LNCaP clone FGC (cell line): ENCODE measurements at regions not wholly inside any gene's neighbourhood (a gene's known extent, or its start where the extent isn't known, plus 50 kb on each side); places are given as distances from the start of the nearest gene placed in this dataset.
"Not testable (repeated sequence)": the region's sequence is repeated elsewhere in the genome, so short reads cannot be mapped to it uniquely, and the experiment has no call there.

Experiments
- DNase-seq: peaks from one replicate; pipeline ENCODE4 v3.0.0-alpha.2; 2011; ENCODE audit warnings: low read depth
- H3K4me3 ChIP-seq: 2 replicates; pipeline ENCODE4 v1.5.1; 2011; ENCODE audit warnings: mild to moderate bottlenecking, low read depth, low read length, control low read depth
- CTCF ChIP-seq: IDR thresholded peaks from 2 replicates; pipeline ENCODE4 v1.5.1; 2012; ENCODE audit warnings: mild to moderate bottlenecking; ENCODE audit not compliant: control insufficient read depth, insufficient read depth; ENCODE audit errors: extremely low read depth

- no peak overlapping the region for H3K4me3 ChIP-seq
- no peak for DNase-seq
- TF ChIP-seq CTCF = no peak
Measured at GRCh38 chr12:114073076-114073475, 107.0 kb upstream of the RBM19 start.

GRCh38 chr12:114069507-114069906 is 103.4 kb upstream of the RBM19 start:
- no peak for TF ChIP-seq CTCF
- peak; percentile 70 for DNase-seq
- no peak overlapping the region for H3K4me3 ChIP-seq

- no peak overlapping the region for H3K4me3 ChIP-seq
- no peak for TF ChIP-seq CTCF
- no peak for DNase-seq
Measured at GRCh38 chr12:114064497-114064896, 98.4 kb upstream of the RBM19 start.

GRCh38 chr12:114064034-114064433 is 97.9 kb upstream of the RBM19 start:
- not testable (repeated sequence) for H3K4me3 ChIP-seq, DNase-seq

- H3K4me3 ChIP-seq = no peak overlapping the region
- no peak for TF ChIP-seq CTCF
- DNase-seq = no peak
Measured at GRCh38 chr12:114063435-114063834, 97.3 kb upstream of the RBM19 start.

- DNase-seq, H3K4me3 ChIP-seq: not testable (repeated sequence)
Measured at GRCh38 chr12:114056351-114056750, 90.2 kb upstream of the RBM19 start.

- no peak for TF ChIP-seq CTCF
- H3K4me3 ChIP-seq = no peak overlapping the region
- no peak for DNase-seq
Measured at GRCh38 chr12:114054982-114055381, 88.9 kb upstream of the RBM19 start.

- no peak overlapping the region for H3K4me3 ChIP-seq
- TF ChIP-seq CTCF = no peak
- DNase-seq = no peak
Measured at GRCh38 chr12:114046236-114046998, 80.3 kb upstream of the RBM19 start.
